ENCODE measurements at regions not wholly inside any gene's neighbourhood (a gene's known extent, or its start where the extent isn't known, plus 50 kb on each side); places are given as distances from the start of the nearest gene placed in this dataset.

- ChIA-PET POLR2A (interaction anchor here (0.6 kb wide), 1 partner anchor 530 kb away, joined by 3 read pairs; no protein-coding TSS in a partner anchor), CTCF (ENCODE audit: unreplicated experiment) (no interaction called here)
- H3K4me2 ChIP-seq (ENCODE audit: low read length), result no peak overlapping the region
Measured at GRCh38 chr1:169018751-169019150, 87.7 kb upstream of the ATP1B1 start.

GRCh38 chr1:169019419-169020058 is 87.0 kb upstream of the ATP1B1 start:
- Histone ChIP-seq H3K4me1 (ENCODE audit: insufficient read depth, low read length, poor library complexity, severe bottlenecking) (no peaks in the 10 kb centered on the region), H3K9me3 (ENCODE audit: low read length) (no peaks in the 10 kb centered on the region), H3K9me2 (ENCODE audit: insufficient read depth, low read length) (no peaks in the 10 kb centered on the region), H3K79me2 (ENCODE audit: insufficient read depth, low read depth, low read length) (no peaks in the 10 kb centered on the region), H2AFZ (ENCODE audit: low read length) (no peak overlapping the region), H3K36me3 (ENCODE audit: insufficient read depth, low read length) (no peaks in the 10 kb centered on the region), H3K27ac (ENCODE audit: low read depth, low read length, poor library complexity, severe bottlenecking) (no peak overlapping the region), H3K4me2 (ENCODE audit: low read length) (no peak overlapping the region), H4K20me1 (ENCODE audit: insufficient read depth, low read length) (no peaks in the 10 kb centered on the region), H3K4me3 (ENCODE audit: low read depth, low read length, poor library complexity, severe bottlenecking) (no peak overlapping the region)
- DNase-seq (ENCODE audit: low spot score), result no peak
- no TSS peak for BruUV-seq (replicated peaks)
- no peak for TF ChIP-seq CTCF (conservative IDR thresholded peaks at IDR 0.05; ENCODE audit: low read length)
- ChIA-PET POLR2A (no interaction called here), CTCF (ENCODE audit: unreplicated experiment) (no interaction called here)
- intact Hi-C loops (cut with micrococcal nuclease; ENCODE audit: unreplicated experiment), result no loop called here

More at GRCh38 chr1:169018751-169019150, 87.7 kb upstream of the ATP1B1 start:
- no peak for DNase-seq (ENCODE audit: low spot score)
- H2AFZ ChIP-seq (ENCODE audit: low read length), result no peak overlapping the region
- no peak for TF ChIP-seq EZH2phosphoT487 (IDR thresholded peaks at IDR 0.05; ENCODE audit: borderline replicate concordance, low read depth, low read length)
- no peak for TF ChIP-seq CTCF (conservative IDR thresholded peaks at IDR 0.05; ENCODE audit: low read length)
- no peaks in the 10 kb centered on the region for H3K9me3 ChIP-seq (ENCODE audit: low read length)
- H3K4me3 ChIP-seq (ENCODE audit: low read depth, low read length, poor library complexity, severe bottlenecking), result no peak overlapping the region
- H3K27ac ChIP-seq (ENCODE audit: low read depth, low read length, poor library complexity, severe bottlenecking), result no peak overlapping the region
- no peaks in the 10 kb centered on the region for H3K9me2 ChIP-seq (ENCODE audit: insufficient read depth, low read length)
- H3K4me1 ChIP-seq (ENCODE audit: insufficient read depth, low read length, poor library complexity, severe bottlenecking), result no peaks in the 10 kb centered on the region
- no peaks in the 10 kb centered on the region for H3K36me3 ChIP-seq (ENCODE audit: insufficient read depth, low read length)
- intact Hi-C loops (cut with micrococcal nuclease; ENCODE audit: unreplicated experiment), result no loop called here
- no peaks in the 10 kb centered on the region for H3K79me2 ChIP-seq (ENCODE audit: insufficient read depth, low read depth, low read length)
- H4K20me1 ChIP-seq (ENCODE audit: insufficient read depth, low read length), result no peaks in the 10 kb centered on the region
- BruUV-seq (replicated peaks), result no TSS peak

- ChIA-PET POLR2A (no interaction called here), CTCF (ENCODE audit: unreplicated experiment) (no interaction called here)
- Histone ChIP-seq H3K4me1 (ENCODE audit: insufficient read depth, low read length, poor library complexity, severe bottlenecking) (peaks cover 5% of the 10 kb centered on the region), H3K9me3 (ENCODE audit: low read length) (no peaks in the 10 kb centered on the region), H4K20me1 (ENCODE audit: insufficient read depth, low read length) (no peaks in the 10 kb centered on the region), H3K36me3 (ENCODE audit: insufficient read depth, low read length) (no peaks in the 10 kb centered on the region), H2AFZ (ENCODE audit: low read length) (no peak overlapping the region), H3K79me2 (ENCODE audit: insufficient read depth, low read depth, low read length) (no peaks in the 10 kb centered on the region), H3K9me2 (ENCODE audit: insufficient read depth, low read length) (no peaks in the 10 kb centered on the region), H3K27ac (ENCODE audit: low read depth, low read length, poor library complexity, severe bottlenecking) (no peak overlapping the region), H3K4me2 (ENCODE audit: low read length) (no peak overlapping the region), H3K4me3 (ENCODE audit: low read depth, low read length, poor library complexity, severe bottlenecking) (no peak overlapping the region)
- intact Hi-C loops (cut with micrococcal nuclease; ENCODE audit: unreplicated experiment), result no loop called here
- BruUV-seq (replicated peaks), result no TSS peak
- TF ChIP-seq CTCF (conservative IDR thresholded peaks at IDR 0.05; ENCODE audit: low read length) (no peak), EZH2phosphoT487 (IDR thresholded peaks at IDR 0.05; ENCODE audit: borderline replicate concordance, low read depth, low read length) (no peak)
- no peak for DNase-seq (ENCODE audit: low spot score)
Measured at GRCh38 chr1:169020684-169021083, 85.8 kb upstream of the ATP1B1 start.
